HG03378 (cell line): ENCODE measurements at regions not wholly inside any gene's neighbourhood (a gene's known extent, or its start where the extent isn't known, plus 50 kb on each side); places are given as distances from the start of the nearest gene placed in this dataset.

ENCODE experiments used
- ATAC-seq: cut with Tn5 transposase; IDR thresholded peaks from one replicate; pipeline ENCODE4 v1.9.1; 2021; ENCODE audit warnings: mild to moderate bottlenecking, moderate library complexity; ENCODE audit not compliant: unreplicated experiment

GRCh38 chr1:217224201-217224600 lies 406.7 kb downstream of the GPATCH2 start:
- no peak for ATAC-seq

- ATAC-seq, result no peak
These were observed 416.3 kb downstream of the GPATCH2 start for GRCh38 chr1:217214551-217214950.

- no peak for ATAC-seq
These were observed 419.4 kb downstream of the GPATCH2 start for GRCh38 chr1:217211486-217211885.

- ATAC-seq, result no peak
These were observed 425.3 kb downstream of the GPATCH2 start for GRCh38 chr1:217205578-217205977.

- ATAC-seq, result no peak
These were observed 434.3 kb downstream of the GPATCH2 start for GRCh38 chr1:217196616-217197015.

- no peak for ATAC-seq
These were observed 437.7 kb downstream of the GPATCH2 start for GRCh38 chr1:217193151-217193550.

GRCh38 chr1:217191441-217191840 lies 439.4 kb downstream of the GPATCH2 start:
- no peak for ATAC-seq

GRCh38 chr1:217190359-217190758 lies 440.5 kb downstream of the GPATCH2 start:
- ATAC-seq, result no peak

GRCh38 chr1:217189362-217189761 lies 441.5 kb downstream of the GPATCH2 start:
- no peak for ATAC-seq

- ATAC-seq, result no peak
These were observed 442.3 kb downstream of the GPATCH2 start for GRCh38 chr1:217188280-217189237.

GRCh38 chr1:217186664-217187063 lies 444.2 kb downstream of the GPATCH2 start:
- ATAC-seq, result no peak

GRCh38 chr1:217184854-217185253 lies 446.0 kb downstream of the GPATCH2 start:
- no peak for ATAC-seq

GRCh38 chr1:217182992-217183391 lies 447.9 kb downstream of the GPATCH2 start:
- no peak for ATAC-seq

- no peak for ATAC-seq
These were observed 449.1 kb downstream of the GPATCH2 start for GRCh38 chr1:217181756-217182155.

GRCh38 chr1:217181176-217181746 lies 449.6 kb downstream of the GPATCH2 start:
- ATAC-seq, result no peak

- ATAC-seq, result no peak
These were observed 450.4 kb downstream of the GPATCH2 start for GRCh38 chr1:217180443-217180842.

GRCh38 chr1:217164403-217164802 lies 441.2 kb upstream of the ESRRG start:
- ATAC-seq, result no peak

- ATAC-seq, result no peak
These were observed 430.1 kb upstream of the ESRRG start for GRCh38 chr1:217153361-217153760.

- no peak for ATAC-seq
These were observed 427.1 kb upstream of the ESRRG start for GRCh38 chr1:217150366-217150765.

GRCh38 chr1:217149791-217150190 lies 426.6 kb upstream of the ESRRG start:
- ATAC-seq, result no peak

- no peak for ATAC-seq
These were observed 418.5 kb upstream of the ESRRG start for GRCh38 chr1:217141711-217142110.
